Tibial artery (tissue), 4 donors: ENCODE measurements at regions not wholly inside any gene's neighbourhood (a gene's known extent, or its start where the extent isn't known, plus 50 kb on each side); places are given as distances from the start of the nearest gene placed in this dataset.

Experiments
- DNase-seq, 2 donors: peaks; one replicate each; pipeline ENCODE4 v3.0.0-alpha.2; 2019
- H3K27ac ChIP-seq, 2 donors: fragments of 200-600 bp; sonication (generic) in 1 of 2; 1 replicate in 1 of 2; 2 replicates in 1 of 2; pipeline ENCODE4 v1.5.1; 2018 to 2019; ENCODE audit warnings: mild to moderate bottlenecking in 1 of 2
- H3K27me3 ChIP-seq, 2 donors: fragments of 200-600 bp; sonication (generic) in 1 of 2; one replicate each; pipeline versions ENCODE4 v1.5.1 to v1.6.0; 2016 to 2019
- H3K36me3 ChIP-seq, 3 donors: fragments of 200-600 bp; sonication (generic) in 2 of 3; one replicate each; pipeline ENCODE4 v1.5.1; 2016 to 2019; ENCODE audit warnings: mild to moderate bottlenecking in 2 of 3
- H3K4me1 ChIP-seq, 4 donors: fragments of 200-600 bp; sonication (generic) in 2 of 4; 1 replicate in 3 of 4; 2 replicates in 1 of 4; pipeline ENCODE4 v1.5.1; 2016 to 2019
- H3K4me3 ChIP-seq, 2 donors: fragments of 200-600 bp; sonication (generic) in 1 of 2; 1 replicate in 1 of 2; 2 replicates in 1 of 2; pipeline ENCODE4 v1.5.1; 2018 to 2019; ENCODE audit warnings: mild to moderate bottlenecking in 2 of 2
- H3K9me3 ChIP-seq, 3 donors: fragments of 200-600 bp; sonication (generic) in 1 of 3; one replicate each; pipeline ENCODE4 v1.5.1; 2016 to 2019
- CTCF ChIP-seq, 2 experiments: fragments of 200-600 bp in 1 of 2; fragments of 450-650 bp in 1 of 2; IDR thresholded peaks; one replicate each; pipeline ENCODE4 v1.5.1; 2017 to 2019; ENCODE audit warnings: antibody characterized with exemption in 2 of 2, mild to moderate bottlenecking in 1 of 2, moderate library complexity in 1 of 2
- intact Hi-C: fragments of 100-400 bp; cut with DNase I; formaldehyde crosslinking; loops from one replicate; pipeline ENCODE4 v1.15.0; 2023; ENCODE audit warnings: low total_unique reads

- intact Hi-C loops, result no loop called here
- H3K4me1 ChIP-seq, result no peaks in the 10 kb centered on the region
- DNase-seq, result no peak
- no peak overlapping the region for H3K4me3 ChIP-seq
- H3K9me3 ChIP-seq, result no peaks in the 10 kb centered on the region
- H3K36me3 ChIP-seq, result no peaks in the 10 kb centered on the region
- no peaks in the 10 kb centered on the region for H3K27me3 ChIP-seq
- no peak for TF ChIP-seq CTCF (IDR thresholded peaks at IDR 0.05)
- H3K27ac ChIP-seq, result no peak overlapping the region
Observed at GRCh38 chr3:146912241-146913015, 307.3 kb upstream of the PLSCR5 start.

- H3K27me3 ChIP-seq, result no peaks in the 10 kb centered on the region
- H3K9me3 ChIP-seq, result no peaks in the 10 kb centered on the region
- no peak overlapping the region for H3K4me3 ChIP-seq
- H3K36me3 ChIP-seq, result no peaks in the 10 kb centered on the region
- H3K4me1 ChIP-seq, result no peaks in the 10 kb centered on the region
- TF ChIP-seq CTCF (IDR thresholded peaks at IDR 0.05), result no peak
- intact Hi-C loops, result no loop called here
- no peak for DNase-seq
- H3K27ac ChIP-seq, result no peak overlapping the region
Observed at GRCh38 chr3:146903927-146904326, 298.8 kb upstream of the PLSCR5 start.

- no peaks in the 10 kb centered on the region for H3K9me3 ChIP-seq
- no peak overlapping the region for H3K27ac ChIP-seq
- intact Hi-C loops, result no loop called here
- no peaks in the 10 kb centered on the region for H3K27me3 ChIP-seq
- H3K36me3 ChIP-seq, result no peaks in the 10 kb centered on the region
- H3K4me1 ChIP-seq, result no peaks in the 10 kb centered on the region
- DNase-seq, result no peak
- no peak overlapping the region for H3K4me3 ChIP-seq
- no peak for TF ChIP-seq CTCF (IDR thresholded peaks at IDR 0.05)
Observed at GRCh38 chr3:146899171-146899570, 294.0 kb upstream of the PLSCR5 start.

- DNase-seq, result no peak
- Histone ChIP-seq H3K4me1 (no peaks in the 10 kb centered on the region), H3K36me3 (no peaks in the 10 kb centered on the region), H3K27ac (no peak overlapping the region), H3K27me3 (no peaks in the 10 kb centered on the region), H3K4me3 (no peak overlapping the region), H3K9me3 (no peaks in the 10 kb centered on the region)
- no peak for TF ChIP-seq CTCF (IDR thresholded peaks at IDR 0.05)
- intact Hi-C loops, result no loop called here
Observed at GRCh38 chr3:146896711-146897110, 291.6 kb upstream of the PLSCR5 start.

GRCh38 chr3:146895026-146895749, 290.0 kb upstream of the PLSCR5 start:
- no peak for DNase-seq
- Histone ChIP-seq H3K27ac (no peak overlapping the region), H3K36me3 (no peaks in the 10 kb centered on the region), H3K4me1 (no peaks in the 10 kb centered on the region), H3K27me3 (no peaks in the 10 kb centered on the region), H3K9me3 (no peaks in the 10 kb centered on the region), H3K4me3 (no peak overlapping the region)
- no peak for TF ChIP-seq CTCF (IDR thresholded peaks at IDR 0.05)
- intact Hi-C loops, result no loop called here
